ENCODE measurements at regions not wholly inside any gene's neighbourhood (a gene's known extent, or its start where the extent isn't known, plus 50 kb on each side); places are given as distances from the start of the nearest gene placed in this dataset.

- POLR2A ChIA-PET (ENCODE audit: unreplicated experiment), result no interaction called here
- Histone ChIP-seq H3K23ac (ENCODE audit: low read depth, low read length) (no peak overlapping the region), H4K91ac (ENCODE audit: insufficient read depth, low read depth, low read length) (no peak overlapping the region), H4K20me1 (ENCODE audit: insufficient read depth, low read length) (no peaks in the 10 kb centered on the region), H3K18ac (ENCODE audit: low read depth, low read length) (no peak overlapping the region), H3K9ac (ENCODE audit: low read depth, low read length) (no peak overlapping the region), H2BK120ac (ENCODE audit: low read depth, low read length) (no peak overlapping the region), H3K27me3 (ENCODE audit: control insufficient read depth, insufficient read depth, low read length) (peaks cover 20% of the 10 kb centered on the region), H2BK20ac (ENCODE audit: low read depth, low read length) (no peak overlapping the region; the same call in 1 of the 2 replicates), H2AFZ (replicated peaks; ENCODE audit: low read length, poor library complexity) (no peak overlapping the region), H3K27ac (ENCODE audit: insufficient read depth, low read length) (no peak overlapping the region), H3K4ac (ENCODE audit: low read depth, low read length) (no peak overlapping the region), H3K14ac (replicated peaks; ENCODE audit: low read depth, low read length) (no peak overlapping the region; the same call in 1 of the 2 replicates), H3K4me3 (ENCODE audit: insufficient read depth, low read depth, low read length) (no peak overlapping the region), H2AK5ac (ENCODE audit: low read depth, low read length) (no peak overlapping the region), H3K79me1 (ENCODE audit: low read depth in 1 of 2, low read length in 2 of 2) (no peaks in the 10 kb centered on the region), H3K36me3 (ENCODE audit: control insufficient read depth, insufficient read depth, low read length) (no peaks in the 10 kb centered on the region), H4K8ac (ENCODE audit: low read depth in 2 of 2, low read length in 2 of 2) (no peak overlapping the region), H3K4me1 (ENCODE audit: control insufficient read depth, insufficient read depth, low read length) (no peaks in the 10 kb centered on the region), H3K9me1 (ENCODE audit: insufficient read depth, low read length) (no peaks in the 10 kb centered on the region), H4K5ac (ENCODE audit: low read depth, low read length) (no peak overlapping the region), H3K9me3 (ENCODE audit: control insufficient read depth, insufficient read depth, low read length) (no peaks in the 10 kb centered on the region), H3K56ac (ENCODE audit: extremely low read depth, insufficient read depth, low read length) (no peak overlapping the region), H2BK5ac (ENCODE audit: low read depth, low read length, poor library complexity, severe bottlenecking) (no peak overlapping the region), H2AK9ac (replicated peaks; ENCODE audit: low read depth, low read length, poor library complexity) (no peak overlapping the region), H2BK15ac (ENCODE audit: low read depth, low read length) (no peak overlapping the region), H3K4me2 (ENCODE audit: low read depth, low read length) (no peak overlapping the region)
- no TSS peak for BruUV-seq (replicated peaks)
- TF ChIP-seq CHD1 (IDR thresholded peaks at IDR 0.05; ENCODE audit: low read depth, low read length) (no peak), BHLHE40 (IDR thresholded peaks at IDR 0.05; ENCODE audit: low read depth, low read length) (no peak), RCOR1 (IDR thresholded peaks at IDR 0.05; ENCODE audit: insufficient replicate concordance, low read length) (no peak), CEBPB (IDR thresholded peaks at IDR 0.05; ENCODE audit: low read depth, low read length) (no peak), SMC3 (IDR thresholded peaks at IDR 0.05; ENCODE audit: low read depth, low read length) (no peak), MAFK (IDR thresholded peaks at IDR 0.05; ENCODE audit: low read depth, low read length) (no peak), NFE2L2 (IDR thresholded peaks at IDR 0.05; ENCODE audit: low read depth, low read length) (no peak), MXI1 (IDR thresholded peaks at IDR 0.05; ENCODE audit: borderline replicate concordance, low read depth, low read length) (no peak), MAZ (IDR thresholded peaks at IDR 0.05; ENCODE audit: borderline replicate concordance, low read depth, low read length) (no peak), POLR2A (IDR thresholded peaks at IDR 0.05; ENCODE audit: low read depth, low read length) (no peak), USF2 (IDR thresholded peaks at IDR 0.05; ENCODE audit: low read depth, low read length) (no peak), CTCF (conservative IDR thresholded peaks at IDR 0.05; ENCODE audit: low read depth, low read length) (no peak), ELK1 (IDR thresholded peaks at IDR 0.05; ENCODE audit: borderline replicate concordance, low read depth, low read length) (no peak), FOS (IDR thresholded peaks at IDR 0.05; ENCODE audit: low read depth, low read length) (no peak), RFX5 (IDR thresholded peaks at IDR 0.05; ENCODE audit: low read depth, low read length) (no peak), RAD21 (IDR thresholded peaks at IDR 0.05; ENCODE audit: low read length) (no peak)
- CTCF ChIA-PET, result no interaction called here
- intact Hi-C loops (cut with micrococcal nuclease), result no loop called here
- DNase-seq, result no peak
- dilution Hi-C loops (cut with HindIII; ENCODE audit: low sequenced_read_pairs, unreplicated experiment), result no loop called here
- no peak for ATAC-seq (ENCODE audit: low read depth)
- in situ Hi-C loops (cut with MboI; ENCODE audit: low sequenced_read_pairs), result no loop called here
- no CpG with 5 or more reads among the region's 6 CpGs for WGBS, 2 experiments (ENCODE audit: extremely low coverage in 2 of 2, insufficient read length in 1 of 2)
Observed at GRCh38 chr5:14967166-14967565, 95.6 kb upstream of the ANKH start.

Measured in IMR-90 (cell line).